ENCODE measurements at regions not wholly inside any gene's neighbourhood (a gene's known extent, or its start where the extent isn't known, plus 50 kb on each side); places are given as distances from the start of the nearest gene placed in this dataset.

DNA sequence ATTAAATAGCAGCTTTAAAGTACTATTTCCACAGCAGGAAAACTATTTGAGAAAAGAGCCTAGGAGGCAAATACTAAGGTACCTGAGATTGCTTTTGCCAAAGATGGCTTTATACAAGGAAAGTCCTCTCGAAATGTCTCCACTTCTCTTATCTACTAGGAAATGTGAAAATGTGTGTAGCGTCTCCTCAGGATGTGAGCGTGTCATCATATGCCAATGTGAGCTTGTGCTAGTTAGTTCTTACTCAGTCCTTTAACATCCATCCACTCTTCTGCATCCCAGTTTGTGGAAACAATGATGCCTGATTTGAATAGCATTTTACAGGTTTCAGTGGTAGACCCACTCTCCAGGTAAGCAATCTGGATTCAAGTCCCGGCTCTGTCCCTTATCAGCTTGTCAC lies 421.0 kb downstream of the DYNC2H1 start:
- DNase-seq: no peak

DNA sequence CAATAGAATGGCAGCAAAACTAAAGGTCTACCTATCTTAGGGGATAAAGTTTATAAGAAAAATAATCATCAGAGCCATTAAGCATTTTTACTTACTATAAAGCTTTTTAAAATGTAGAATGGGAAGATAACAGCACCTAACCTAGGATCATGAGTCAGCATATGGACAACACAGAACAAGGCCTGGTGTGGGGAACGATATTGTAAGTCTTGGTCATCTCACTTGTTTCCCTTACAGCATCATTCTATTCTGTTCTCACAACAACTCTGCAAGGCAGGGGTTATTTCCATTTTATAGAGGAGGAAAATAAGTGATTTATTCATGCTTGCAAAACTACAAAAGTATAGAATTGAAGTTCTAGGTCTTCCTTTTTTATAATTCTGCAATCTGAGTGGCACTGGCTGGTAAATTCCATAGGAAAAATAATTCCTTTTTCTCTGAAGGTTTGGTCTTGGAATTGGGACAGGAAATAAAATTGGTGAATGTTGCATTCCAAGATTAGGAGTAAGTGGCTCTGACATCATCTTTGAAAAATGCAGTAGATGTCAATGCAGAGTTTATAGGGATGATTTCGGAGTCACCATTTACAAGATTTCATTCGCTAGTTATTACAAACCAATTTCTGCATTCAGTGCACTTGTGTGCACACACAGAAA lies 423.0 kb downstream of the DYNC2H1 start:
- no peak for DNase-seq

- DNase-seq: no peak
These were observed 425.0 kb downstream of the DYNC2H1 start for GRCh38 chr11:103534191-103534590.

DNA sequence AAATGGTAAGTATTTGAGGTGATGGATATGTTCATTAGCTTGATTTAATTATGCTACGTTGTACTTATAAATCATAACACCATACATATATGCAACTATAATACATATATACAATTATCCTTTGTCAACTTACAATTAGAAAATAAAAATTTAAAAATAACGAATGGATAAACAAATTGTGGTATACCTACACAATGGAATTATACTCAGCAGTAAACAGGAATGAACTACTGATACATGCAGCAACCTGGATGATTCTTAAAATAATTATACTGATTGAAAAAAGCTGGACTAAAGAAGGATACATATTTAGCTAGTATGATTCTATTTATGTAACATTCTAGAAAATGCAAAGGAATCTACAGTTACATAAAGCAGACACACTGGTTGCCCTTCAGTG lies 425.7 kb downstream of the DYNC2H1 start:
- DNase-seq: no peak

GRCh38 chr11:103536335-103536722 lies 427.1 kb downstream of the DYNC2H1 start:
- DNase-seq: peak; percentile 22

- no peak for DNase-seq
These were observed 428.8 kb downstream of the DYNC2H1 start for GRCh38 chr11:103537904-103538502.

GRCh38 chr11:103539166-103539565 lies 429.9 kb downstream of the DYNC2H1 start:
- no peak for DNase-seq

DNA sequence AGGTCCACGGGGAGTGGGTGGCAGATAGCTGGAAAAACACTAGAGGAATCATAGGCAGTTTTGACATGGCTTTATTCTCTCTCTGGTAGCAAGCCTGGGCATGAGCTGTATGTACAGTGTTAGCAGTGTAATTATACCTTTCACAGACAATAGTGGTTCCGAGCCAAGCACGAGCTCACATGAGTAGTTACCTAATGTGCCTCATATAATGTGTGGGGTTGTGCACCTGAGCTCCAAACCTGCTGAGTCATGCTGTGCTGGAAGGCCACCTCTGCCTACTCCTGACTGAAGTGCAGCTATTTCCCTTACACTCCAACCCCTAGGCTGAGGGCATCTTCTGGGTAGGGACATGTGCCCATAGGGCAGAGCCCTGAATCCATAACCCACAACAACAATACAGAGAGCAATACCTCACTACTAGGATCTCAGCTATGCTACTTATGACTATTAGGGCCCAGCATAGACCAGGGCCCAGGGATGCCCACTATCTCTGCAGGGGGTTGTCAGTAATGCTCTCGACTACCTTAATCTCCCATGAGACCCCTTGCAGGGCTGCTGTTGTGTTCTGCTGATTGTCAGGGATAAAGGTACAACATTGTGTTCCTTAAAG lies 432.1 kb downstream of the DYNC2H1 start:
- no peak for DNase-seq

GRCh38 chr11:103542851-103543250 lies 433.6 kb downstream of the DYNC2H1 start:
- DNase-seq: no peak

- DNase-seq: no peak
These were observed 434.2 kb downstream of the DYNC2H1 start for GRCh38 chr11:103543456-103543855.

DNA sequence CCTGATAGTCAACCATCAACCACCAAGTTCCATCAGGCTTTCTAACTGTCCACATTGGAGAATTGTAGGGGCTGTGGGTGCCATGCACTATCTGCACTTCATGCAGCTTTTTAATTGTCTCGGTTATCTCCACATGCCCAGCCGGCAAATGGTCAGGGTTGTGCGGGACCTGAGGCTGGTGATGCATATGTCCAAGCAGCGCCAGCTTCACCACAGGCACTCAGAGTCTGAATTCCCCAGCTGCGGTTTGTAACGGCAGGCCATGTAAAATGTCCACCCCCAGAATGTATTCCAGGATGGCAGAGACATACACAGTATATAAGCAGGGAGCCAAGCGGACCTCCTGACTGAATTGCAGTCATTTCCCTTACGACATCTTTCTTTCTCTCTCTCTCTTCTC lies 435.6 kb downstream of the DYNC2H1 start:
- no peak for DNase-seq

- DNase-seq: no peak
These were observed 436.3 kb downstream of the DYNC2H1 start for GRCh38 chr11:103545551-103545950.

- no peak for DNase-seq
These were observed 437.0 kb downstream of the DYNC2H1 start for GRCh38 chr11:103546236-103546635.

DNA sequence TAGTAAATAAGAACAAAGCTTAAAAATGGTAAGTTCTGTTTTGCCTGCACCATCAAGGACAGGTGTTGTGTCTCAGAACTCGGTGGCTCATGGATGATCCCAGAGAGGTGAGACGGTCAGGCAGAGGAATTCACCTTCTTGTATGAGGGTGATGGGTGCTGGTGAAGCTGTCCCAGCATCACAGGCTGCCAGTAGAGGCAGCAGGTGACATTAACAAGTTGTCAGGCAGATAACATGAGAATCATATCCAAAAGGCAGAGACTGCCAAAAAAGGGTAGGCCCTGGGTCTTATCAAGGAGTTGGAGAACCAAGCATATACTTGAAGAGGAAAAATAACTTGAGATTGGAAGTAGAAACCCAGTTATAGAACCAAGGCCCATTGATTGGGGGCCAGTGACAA lies 437.8 kb downstream of the DYNC2H1 start:
- DNase-seq: no peak

GRCh38 chr11:103547691-103548090 lies 438.5 kb downstream of the DYNC2H1 start:
- no peak for DNase-seq

- DNase-seq: no peak
These were observed 439.6 kb downstream of the DYNC2H1 start for GRCh38 chr11:103548838-103549237.

GRCh38 chr11:103550811-103551210 lies 441.6 kb downstream of the DYNC2H1 start:
- DNase-seq: no peak

- no peak for DNase-seq
These were observed 442.9 kb downstream of the DYNC2H1 start for GRCh38 chr11:103552086-103552485.

- no peak for DNase-seq
These were observed 446.9 kb downstream of the DYNC2H1 start for GRCh38 chr11:103556171-103556570.

DNA sequence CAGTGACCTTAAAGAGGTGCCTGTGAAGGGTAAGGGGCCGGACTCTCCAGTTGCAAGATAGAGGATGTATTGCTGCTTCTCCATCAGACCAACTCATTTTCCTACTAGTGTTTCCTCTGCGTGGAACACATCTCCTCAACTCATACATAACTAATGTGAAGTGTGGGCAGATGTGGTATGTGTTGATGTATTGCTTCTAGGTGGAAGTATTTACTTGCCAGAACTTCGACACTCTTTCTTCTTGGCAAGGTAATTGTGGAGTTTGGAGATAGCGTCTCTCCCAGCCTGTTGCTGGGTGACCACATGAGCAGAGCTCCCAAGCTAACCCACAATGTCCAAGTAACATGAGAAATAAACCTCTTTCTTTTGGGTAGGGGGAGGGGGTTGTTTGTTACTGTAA lies 456.9 kb downstream of the DYNC2H1 start:
- DNase-seq: no peak

DNA sequence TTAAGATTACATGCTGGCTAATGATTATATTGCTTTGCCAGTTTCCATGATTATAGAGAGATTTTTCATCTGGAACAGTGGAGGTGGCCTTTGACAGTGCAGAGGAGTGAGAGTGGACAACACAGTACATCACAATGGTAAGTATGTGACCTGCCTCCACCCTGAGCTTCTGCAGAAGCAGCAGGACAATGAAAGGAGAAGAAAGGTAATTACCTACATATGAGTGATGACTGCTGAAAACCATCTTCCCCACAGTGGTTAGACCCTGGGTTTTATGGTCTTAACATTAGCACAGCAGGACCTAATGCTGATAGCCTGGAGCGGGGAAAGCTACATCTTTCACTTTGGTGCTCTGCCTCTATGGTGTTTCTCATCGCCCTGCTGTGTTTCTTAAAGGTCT lies 454.7 kb upstream of the DDI1 start:
- no peak for DNase-seq

DNA sequence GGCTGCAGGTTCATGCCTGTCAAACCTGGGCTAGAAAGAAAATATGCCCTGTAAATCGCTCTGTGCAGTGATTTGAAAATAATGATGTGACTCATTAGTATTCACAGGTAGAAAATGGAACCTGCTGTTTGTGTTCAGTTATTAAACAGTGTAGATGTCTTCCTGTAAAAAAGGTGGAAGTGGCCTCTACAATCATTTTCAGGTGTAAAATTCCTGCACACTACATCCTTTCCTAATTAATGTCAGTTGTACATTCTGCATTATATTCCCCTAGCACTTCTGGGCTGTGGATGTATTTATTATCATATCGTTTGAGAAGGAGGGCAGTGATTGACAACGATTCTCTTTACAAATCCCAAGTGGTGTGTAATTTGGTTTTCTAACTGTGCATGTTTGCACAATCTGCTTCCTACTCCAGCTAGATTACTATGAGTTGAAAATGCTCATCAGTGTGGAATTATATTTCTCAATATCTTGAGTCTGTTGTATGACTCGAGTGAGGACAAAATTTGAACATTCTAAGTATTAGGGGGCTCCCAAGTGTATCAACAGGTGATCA lies 454.0 kb upstream of the DDI1 start:
- no peak for DNase-seq

GRCh38 chr11:103584021-103584420 lies 452.4 kb upstream of the DDI1 start:
- DNase-seq: no peak

GRCh38 chr11:103584720-103585119 lies 451.7 kb upstream of the DDI1 start:
- DNase-seq: no peak
